ENCODE measurements at regions not wholly inside any gene's neighbourhood (a gene's known extent, or its start where the extent isn't known, plus 50 kb on each side); places are given as distances from the start of the nearest gene placed in this dataset.

DNA sequence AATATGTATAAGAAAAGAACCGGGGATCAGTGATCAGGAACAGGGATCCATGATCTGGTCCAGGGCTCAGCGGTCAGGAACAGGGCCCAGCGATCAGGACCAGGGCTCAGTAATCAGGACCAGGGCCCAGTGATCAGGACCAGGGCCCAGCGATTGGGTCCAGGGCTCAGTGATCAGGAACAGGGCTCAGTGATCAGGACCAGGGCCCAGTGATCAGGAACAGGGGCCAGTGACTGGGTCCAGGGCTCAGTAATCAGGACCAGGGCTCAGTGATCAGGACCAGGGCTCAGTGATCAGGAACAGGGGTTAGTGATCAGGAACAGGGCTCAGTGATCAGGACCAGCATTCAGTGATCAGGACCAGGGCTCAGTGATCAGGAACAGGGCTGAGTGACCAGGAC is 56.3 kb downstream of the TMEM121 start:
- TF ChIP-seq MYC (IDR thresholded peaks at IDR 0.05; ENCODE audit: borderline replicate concordance, low read length) (no peak), EHMT2 (IDR thresholded peaks at IDR 0.05; ENCODE audit: low read depth) (no peak), ESRRA (IDR thresholded peaks at IDR 0.05; ENCODE audit: borderline replicate concordance, low read length) (no peak), POLR2AphosphoS2 (conservative IDR thresholded peaks at IDR 0.05; ENCODE audit: low read length) (no peak), CEBPB (IDR thresholded peaks at IDR 0.05) (no peak), EP300 (IDR thresholded peaks at IDR 0.05) (no peak), RAD21 (conservative IDR thresholded peaks at IDR 0.05 in 1 of 2, IDR thresholded peaks at IDR 0.05 in 1 of 2) (no peak), JUN (IDR thresholded peaks at IDR 0.05) (no peak), SMC3 (IDR thresholded peaks at IDR 0.05) (no peak), FOSL2 (IDR thresholded peaks at IDR 0.05) (no peak), FOSL2 (CRISPR knock-in tag; IDR thresholded peaks at IDR 0.05) (no peak), TP53 (CRISPR knock-in tag; IDR thresholded peaks at IDR 0.05) (no peak)
- TF ChIP-seq, protein P1, sequence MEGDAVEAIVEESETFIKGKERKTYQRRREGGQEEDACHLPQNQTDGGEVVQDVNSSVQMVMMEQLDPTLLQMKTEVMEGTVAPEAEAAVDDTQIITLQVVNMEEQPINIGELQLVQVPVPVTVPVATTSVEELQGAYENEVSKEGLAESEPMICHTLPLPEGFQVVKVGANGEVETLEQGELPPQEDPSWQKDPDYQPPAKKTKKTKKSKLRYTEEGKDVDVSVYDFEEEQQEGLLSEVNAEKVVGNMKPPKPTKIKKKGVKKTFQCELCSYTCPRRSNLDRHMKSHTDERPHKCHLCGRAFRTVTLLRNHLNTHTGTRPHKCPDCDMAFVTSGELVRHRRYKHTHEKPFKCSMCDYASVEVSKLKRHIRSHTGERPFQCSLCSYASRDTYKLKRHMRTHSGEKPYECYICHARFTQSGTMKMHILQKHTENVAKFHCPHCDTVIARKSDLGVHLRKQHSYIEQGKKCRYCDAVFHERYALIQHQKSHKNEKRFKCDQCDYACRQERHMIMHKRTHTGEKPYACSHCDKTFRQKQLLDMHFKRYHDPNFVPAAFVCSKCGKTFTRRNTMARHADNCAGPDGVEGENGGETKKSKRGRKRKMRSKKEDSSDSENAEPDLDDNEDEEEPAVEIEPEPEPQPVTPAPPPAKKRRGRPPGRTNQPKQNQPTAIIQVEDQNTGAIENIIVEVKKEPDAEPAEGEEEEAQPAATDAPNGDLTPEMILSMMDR (IDR thresholded peaks at IDR 0.05) = no peak
- TF ChIP-seq, protein P2, sequence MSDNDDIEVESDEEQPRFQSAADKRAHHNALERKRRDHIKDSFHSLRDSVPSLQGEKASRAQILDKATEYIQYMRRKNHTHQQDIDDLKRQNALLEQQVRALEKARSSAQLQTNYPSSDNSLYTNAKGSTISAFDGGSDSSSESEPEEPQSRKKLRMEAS (IDR thresholded peaks at IDR 0.05) = no peak
